Type B pancreatic cell (in vitro differentiated cells): ENCODE measurements at regions not wholly inside any gene's neighbourhood (a gene's known extent, or its start where the extent isn't known, plus 50 kb on each side); places are given as distances from the start of the nearest gene placed in this dataset.

Source experiments
- DNase-seq: peaks from one replicate; pipeline ENCODE4 v3.0.0; 2021; ENCODE audit warnings: mixed read lengths; ENCODE audit not compliant: unreplicated experiment; ENCODE audit errors: extremely low spot score
- H3K27ac Mint-ChIP-seq: 2 replicates; pipeline ENCODE4 v1.8.0; 2021; ENCODE audit warnings: mild to moderate bottlenecking, mixed read lengths
- H3K27me3 Mint-ChIP-seq: 2 replicates; pipeline ENCODE4 v1.8.0; 2021; ENCODE audit warnings: mixed read lengths
- H3K36me3 Mint-ChIP-seq: 2 replicates; pipeline ENCODE4 v1.8.0; 2021; ENCODE audit warnings: mixed read lengths
- H3K4me1 Mint-ChIP-seq: one replicate; pipeline ENCODE4 v1.8.0; 2021; ENCODE audit warnings: mixed read lengths; ENCODE audit not compliant: unreplicated experiment
- H3K4me3 Mint-ChIP-seq: 2 replicates; pipeline ENCODE4 v1.8.0; 2021; ENCODE audit warnings: mild to moderate bottlenecking, mixed read lengths
- H3K9me3 Mint-ChIP-seq: 2 replicates; pipeline ENCODE4 v1.8.0; 2021; ENCODE audit warnings: mixed read lengths
- CTCF ChIP-seq: fragments of 200-600 bp; sonication (generic); conservative IDR thresholded peaks from 2 replicates; pipeline ENCODE4 v1.5.0; 2021; ENCODE audit warnings: antibody characterized with exemption, mild to moderate bottlenecking

GRCh38 chr1:67583462-67583950, 101.5 kb upstream of the GADD45A start:
- Mint-ChIP-seq H3K36me3 (no peaks in the 10 kb centered on the region), H3K4me1 (peaks cover 19% of the 10 kb centered on the region), H3K9me3 (no peaks in the 10 kb centered on the region), H3K4me3 (no peak overlapping the region), H3K27ac (no peak overlapping the region), H3K27me3 (peaks cover 3% of the 10 kb centered on the region)
- no peak for TF ChIP-seq CTCF
- no peak for DNase-seq

GRCh38 chr1:67584938-67585337, 100.1 kb upstream of the GADD45A start:
- H3K9me3 Mint-ChIP-seq: no peaks in the 10 kb centered on the region
- no peak overlapping the region for H3K4me3 Mint-ChIP-seq
- no peak for TF ChIP-seq CTCF
- no peak for DNase-seq
- peaks cover 3% of the 10 kb centered on the region for H3K27me3 Mint-ChIP-seq
- peaks cover 25% of the 10 kb centered on the region for H3K4me1 Mint-ChIP-seq
- no peaks in the 10 kb centered on the region for H3K36me3 Mint-ChIP-seq
- no peak overlapping the region for H3K27ac Mint-ChIP-seq

- no peak overlapping the region for H3K4me3 Mint-ChIP-seq
- DNase-seq: no peak
- no peak overlapping the region for H3K27ac Mint-ChIP-seq
- no peaks in the 10 kb centered on the region for H3K36me3 Mint-ChIP-seq
- no peak for TF ChIP-seq CTCF
- no peaks in the 10 kb centered on the region for H3K9me3 Mint-ChIP-seq
- peaks cover 31% of the 10 kb centered on the region for H3K4me1 Mint-ChIP-seq
- H3K27me3 Mint-ChIP-seq: peaks cover 3% of the 10 kb centered on the region
Observed at GRCh38 chr1:67586596-67586995, 98.4 kb upstream of the GADD45A start.

- H3K27me3 Mint-ChIP-seq: peaks cover 3% of the 10 kb centered on the region
- H3K9me3 Mint-ChIP-seq: no peaks in the 10 kb centered on the region
- peaks cover 21% of the 10 kb centered on the region for H3K4me1 Mint-ChIP-seq
- no peak for DNase-seq
- H3K4me3 Mint-ChIP-seq: no peak overlapping the region
- no peak for TF ChIP-seq CTCF
- H3K27ac Mint-ChIP-seq: no peak overlapping the region
- H3K36me3 Mint-ChIP-seq: no peaks in the 10 kb centered on the region
Observed at GRCh38 chr1:67588178-67588855, 96.7 kb upstream of the GADD45A start.

- no peaks in the 10 kb centered on the region for H3K9me3 Mint-ChIP-seq
- TF ChIP-seq CTCF: no peak
- H3K4me3 Mint-ChIP-seq: no peak overlapping the region
- no peak for DNase-seq
- H3K4me1 Mint-ChIP-seq: peaks cover 16% of the 10 kb centered on the region
- H3K27me3 Mint-ChIP-seq: peaks cover 3% of the 10 kb centered on the region
- H3K27ac Mint-ChIP-seq: no peak overlapping the region
- no peaks in the 10 kb centered on the region for H3K36me3 Mint-ChIP-seq
Observed at GRCh38 chr1:67589519-67590233, 95.3 kb upstream of the GADD45A start.
